HAP-1 (cell line): ENCODE measurements at regions not wholly inside any gene's neighbourhood (a gene's known extent, or its start where the extent isn't known, plus 50 kb on each side); places are given as distances from the start of the nearest gene placed in this dataset.

Source experiments
- DNase-seq, 2 experiments: peaks; one replicate each; pipeline ENCODE4 v3.0.0-alpha.2; 2016 to 2020; ENCODE audit warnings: low spot score in 2 of 2
- H3K27me3 ChIP-seq: fragments of 250-450 bp; sonication (Bioruptor Pico); 2 replicates; pipeline ENCODE4 v1.5.1; 2020; ENCODE audit warnings: low read depth, mild to moderate bottlenecking, moderate library complexity
- H3K36me3 ChIP-seq: fragments of 250-450 bp; sonication (Bioruptor Pico); replicated peaks from 2 replicates; pipeline ENCODE4 v1.5.1; 2020; ENCODE audit warnings: mild to moderate bottlenecking
- H3K4me1 ChIP-seq: fragments of 250-450 bp; sonication (Bioruptor Pico); 2 replicates; pipeline ENCODE4 v1.5.1; 2020; ENCODE audit warnings: mild to moderate bottlenecking
- H3K4me3 ChIP-seq: fragments of 250-450 bp; sonication (Bioruptor Pico); 2 replicates; pipeline ENCODE4 v1.5.1; 2020; ENCODE audit warnings: mild to moderate bottlenecking, moderate library complexity
- H3K9me3 ChIP-seq: fragments of 250-450 bp; sonication (Bioruptor Pico); 2 replicates; pipeline ENCODE4 v1.5.1; 2020; ENCODE audit warnings: mild to moderate bottlenecking, moderate library complexity
- in situ Hi-C: fragments of 300-500 bp; cut with MboI; formaldehyde crosslinking; loops from 3 replicates; pipeline ENCODE4 v1.14.3; 2020; ENCODE audit warnings: low sequenced_read_pairs, inconsistent platforms, mixed read lengths

DNA sequence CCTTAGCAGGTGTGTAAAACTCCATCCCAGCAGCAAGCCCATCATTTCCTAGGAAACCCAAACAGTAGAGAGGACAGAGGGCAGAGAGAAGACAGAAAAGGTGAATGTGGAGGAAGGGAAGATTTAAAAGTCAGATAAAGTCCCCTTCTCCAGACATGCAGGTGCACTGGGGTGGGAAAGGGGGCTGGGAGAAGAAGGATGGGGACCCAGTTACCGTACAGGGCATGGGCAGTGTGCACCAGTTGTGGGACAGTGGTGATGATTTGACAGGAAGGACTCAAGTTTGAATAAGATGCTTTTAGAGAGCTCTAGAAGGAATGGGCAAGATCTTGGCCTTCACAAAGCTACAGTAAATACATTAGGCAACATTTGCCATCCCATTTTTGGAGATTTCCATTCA is 110.7 kb upstream of the PLXNA4 start:
- Histone ChIP-seq H3K27me3 (no peaks in the 10 kb centered on the region; the same call in 1 of the 2 replicates), H3K9me3 (no peaks in the 10 kb centered on the region), H3K36me3 (no peaks in the 10 kb centered on the region), H3K4me3 (no peak overlapping the region), H3K4me1 (no peaks in the 10 kb centered on the region)
- in situ Hi-C loops, result no loop called here
- DNase-seq, result no peak

DNA sequence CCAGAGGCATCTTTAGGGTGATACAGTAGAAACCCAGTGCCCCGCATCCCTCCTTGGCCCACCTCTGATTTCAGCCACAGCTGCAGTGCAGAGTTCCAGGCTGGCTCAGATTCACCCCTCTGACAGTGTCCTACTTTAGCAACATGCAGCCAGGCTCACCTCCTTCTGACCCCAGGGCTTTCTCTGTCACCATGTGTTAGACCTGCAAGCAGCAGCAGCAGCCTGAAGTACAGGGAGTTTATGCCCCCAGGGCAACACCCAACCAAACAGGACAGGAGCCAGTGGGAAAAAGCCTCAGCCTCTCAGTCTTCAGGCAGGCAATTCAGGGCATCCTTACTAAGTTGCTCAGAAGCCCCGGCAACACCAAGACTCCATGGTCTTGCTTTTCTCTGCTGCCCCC is 109.0 kb upstream of the PLXNA4 start:
- in situ Hi-C loops, result no loop called here
- Histone ChIP-seq H3K4me3 (no peak overlapping the region), H3K9me3 (no peaks in the 10 kb centered on the region), H3K36me3 (no peaks in the 10 kb centered on the region), H3K27me3 (no peaks in the 10 kb centered on the region; the same call in 1 of the 2 replicates), H3K4me1 (no peaks in the 10 kb centered on the region)
- no peak for DNase-seq

DNA sequence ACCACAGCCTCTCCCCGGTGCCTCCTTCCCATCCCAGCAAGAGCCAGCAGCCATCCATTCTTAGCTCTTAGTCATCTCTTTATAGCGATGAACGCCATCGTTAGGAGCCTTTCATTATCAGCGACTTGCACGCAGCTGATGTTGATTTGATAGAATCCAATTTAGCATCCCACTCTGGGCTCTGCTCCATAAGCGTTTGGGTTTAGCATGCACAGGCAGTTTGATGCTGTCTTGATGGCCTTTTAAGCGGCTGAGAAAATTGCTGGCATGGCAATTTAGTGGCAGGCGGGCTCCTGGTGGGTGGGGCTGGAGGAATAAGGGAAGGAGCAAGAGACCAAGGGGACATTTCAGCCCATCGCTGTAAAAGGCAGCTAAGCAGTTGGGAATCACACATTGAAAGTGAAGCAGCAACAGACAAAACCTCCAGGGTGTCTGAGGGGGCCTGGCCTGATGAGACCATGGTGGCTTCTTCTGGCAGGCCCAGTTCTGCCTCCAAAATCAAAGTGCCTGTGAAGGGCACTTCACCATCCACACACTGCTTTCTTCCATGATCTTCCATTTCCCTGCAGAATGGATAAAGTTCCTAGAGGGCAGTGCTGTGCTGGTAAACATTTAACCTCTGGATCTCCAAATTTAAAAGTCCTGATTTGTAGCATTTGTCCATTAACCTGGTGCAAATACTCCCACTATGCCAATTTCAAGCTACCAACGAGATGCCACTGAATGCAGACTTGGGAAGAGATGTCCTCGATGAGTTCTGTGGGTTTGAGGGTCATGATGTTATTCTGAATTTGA is 107.8 kb upstream of the PLXNA4 start:
- Histone ChIP-seq H3K4me1 (no peaks in the 10 kb centered on the region), H3K4me3 (no peak overlapping the region), H3K36me3 (no peaks in the 10 kb centered on the region), H3K9me3 (no peaks in the 10 kb centered on the region), H3K27me3 (no peaks in the 10 kb centered on the region; the same call in 1 of the 2 replicates)
- in situ Hi-C loops, result no loop called here
- DNase-seq, result no peak

DNA sequence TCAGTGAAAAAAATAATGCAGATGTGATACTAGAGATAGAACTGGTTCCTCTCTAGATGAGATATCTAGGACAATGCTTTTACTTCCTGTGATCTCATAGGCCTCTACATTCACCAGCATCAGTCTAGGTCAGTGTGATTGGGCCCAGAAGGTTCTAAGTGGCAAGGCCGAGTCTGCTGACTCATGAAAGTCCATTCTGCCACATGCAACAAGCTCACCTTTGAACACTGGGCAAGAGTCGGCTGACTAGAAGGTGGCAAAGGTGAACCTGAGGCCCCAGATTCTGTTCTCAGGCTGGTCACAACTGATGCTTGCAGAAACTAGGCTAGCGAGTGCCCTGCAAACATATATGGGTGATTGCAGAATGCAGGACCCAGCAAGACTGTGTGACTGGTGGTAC is 105.7 kb upstream of the PLXNA4 start:
- in situ Hi-C loops, result no loop called here
- DNase-seq, result no peak
- Histone ChIP-seq H3K4me3 (no peak overlapping the region), H3K9me3 (no peaks in the 10 kb centered on the region), H3K36me3 (no peaks in the 10 kb centered on the region), H3K27me3 (no peaks in the 10 kb centered on the region; the same call in 1 of the 2 replicates), H3K4me1 (no peaks in the 10 kb centered on the region)

DNA sequence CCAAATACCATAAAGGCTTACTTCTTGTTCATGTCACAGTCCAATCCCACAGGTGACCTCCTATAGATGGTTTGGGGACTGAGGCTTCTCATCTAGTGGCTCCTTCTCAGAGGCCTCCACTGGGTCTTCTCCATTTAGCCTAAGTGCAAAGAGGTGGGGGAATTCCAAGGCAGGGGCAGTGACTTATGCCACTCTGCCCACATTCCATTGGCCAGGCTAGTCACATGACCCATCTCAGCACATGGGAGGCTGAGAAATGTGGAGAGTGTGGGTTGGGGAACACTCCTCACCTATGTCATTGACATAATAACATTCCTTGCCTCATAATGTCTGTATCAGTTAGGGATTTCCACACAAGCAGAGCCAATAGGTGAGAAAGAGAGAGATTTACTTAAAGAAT is 104.3 kb upstream of the PLXNA4 start:
- Histone ChIP-seq H3K4me3 (no peak overlapping the region), H3K9me3 (no peaks in the 10 kb centered on the region), H3K36me3 (no peaks in the 10 kb centered on the region), H3K27me3 (no peaks in the 10 kb centered on the region; the same call in 1 of the 2 replicates), H3K4me1 (no peaks in the 10 kb centered on the region)
- in situ Hi-C loops, result no loop called here
- DNase-seq, result no peak

DNA sequence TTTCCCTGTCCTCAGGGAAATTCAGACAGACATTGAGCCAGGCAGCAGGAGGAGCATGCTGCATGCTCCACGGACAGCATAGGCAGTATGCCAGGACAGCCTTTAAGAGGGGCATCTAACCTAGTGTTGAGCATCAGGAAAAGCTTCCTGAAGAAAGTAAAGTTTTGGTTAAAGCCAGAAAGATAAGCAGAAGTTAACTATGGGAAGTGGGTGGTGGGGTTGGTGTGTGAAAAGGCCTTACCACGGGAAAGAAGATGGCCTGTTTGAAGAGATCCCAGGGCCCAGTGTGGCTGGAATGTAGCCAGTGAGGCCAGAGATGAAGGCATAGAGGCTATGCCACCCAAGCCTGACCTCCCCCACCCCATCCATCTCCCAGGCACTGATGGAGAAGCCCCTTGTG is 102.4 kb upstream of the PLXNA4 start:
- H3K27me3 ChIP-seq, result no peaks in the 10 kb centered on the region; the same call in 1 of the 2 replicates
- H3K4me1 ChIP-seq, result no peaks in the 10 kb centered on the region
- H3K4me3 ChIP-seq, result no peak overlapping the region
- in situ Hi-C loops, result no loop called here
- no peaks in the 10 kb centered on the region for H3K36me3 ChIP-seq
- no peaks in the 10 kb centered on the region for H3K9me3 ChIP-seq
- DNase-seq, result no peak

DNA sequence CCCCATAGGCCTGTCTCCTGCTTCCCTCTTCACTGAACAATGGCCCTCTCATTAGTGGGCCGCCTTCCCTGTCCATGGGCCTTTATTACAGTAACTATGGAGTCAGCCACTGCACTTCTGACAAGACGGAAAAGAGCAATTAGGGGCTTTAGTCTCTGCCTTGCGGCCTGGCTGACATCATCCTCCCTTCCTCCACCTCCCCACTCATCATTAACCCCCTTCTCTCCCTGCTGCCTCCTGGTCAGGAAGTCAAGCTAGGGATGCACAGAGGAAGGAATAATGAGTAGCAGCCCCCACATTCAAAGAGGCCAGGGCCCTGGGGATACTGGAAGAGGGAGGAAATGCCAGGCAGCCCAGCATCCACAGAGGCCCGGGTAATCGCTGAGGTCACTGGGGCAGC is 101.6 kb upstream of the PLXNA4 start:
- DNase-seq, result no peak
- in situ Hi-C loops, result no loop called here
- no peaks in the 10 kb centered on the region; the same call in 1 of the 2 replicates for H3K27me3 ChIP-seq
- H3K4me1 ChIP-seq, result no peaks in the 10 kb centered on the region
- H3K36me3 ChIP-seq, result no peaks in the 10 kb centered on the region
- H3K4me3 ChIP-seq, result no peak overlapping the region
- H3K9me3 ChIP-seq, result no peaks in the 10 kb centered on the region

DNA sequence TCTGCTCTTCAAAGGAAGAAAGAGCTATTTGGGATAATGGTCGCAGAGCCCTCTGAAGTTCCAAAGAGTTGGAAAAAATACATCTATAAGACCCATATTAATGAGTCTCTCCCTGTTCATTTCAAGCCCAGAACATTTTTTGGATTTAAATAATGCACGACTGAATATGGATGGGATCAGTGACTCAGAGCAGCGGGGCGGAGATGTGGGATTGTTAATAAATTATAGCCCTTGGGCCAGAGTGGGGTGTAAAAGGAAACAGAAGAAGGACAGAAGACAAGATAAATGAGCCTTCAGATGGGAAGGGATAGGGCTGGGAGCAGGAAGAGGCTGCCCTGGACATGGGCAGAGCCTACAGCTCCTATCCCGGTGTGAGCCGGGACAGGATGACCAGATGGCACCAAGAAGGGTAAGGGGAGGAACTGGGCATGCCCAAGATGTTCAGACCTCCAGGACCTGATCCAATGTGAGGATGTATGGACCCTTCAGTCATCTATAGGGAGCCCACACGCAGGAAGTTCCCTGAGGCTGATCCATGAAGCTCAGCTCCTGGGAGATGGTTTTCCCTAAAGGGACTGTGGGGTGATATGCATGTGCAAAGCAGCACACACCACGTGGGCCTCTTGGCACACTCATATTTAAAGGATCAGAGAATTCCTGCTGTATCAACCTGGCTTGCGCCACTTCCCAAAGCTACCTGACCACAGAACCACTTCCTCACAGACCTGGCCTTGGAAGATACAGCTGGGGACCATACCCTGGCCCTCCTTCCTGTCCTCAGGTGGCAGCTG is 96.1 kb upstream of the PLXNA4 start:
- DNase-seq, result no peak
- Histone ChIP-seq H3K4me1 (no peaks in the 10 kb centered on the region), H3K9me3 (no peaks in the 10 kb centered on the region), H3K27me3 (no peaks in the 10 kb centered on the region), H3K4me3 (no peak overlapping the region), H3K36me3 (no peaks in the 10 kb centered on the region)
- in situ Hi-C loops, result no loop called here

DNA sequence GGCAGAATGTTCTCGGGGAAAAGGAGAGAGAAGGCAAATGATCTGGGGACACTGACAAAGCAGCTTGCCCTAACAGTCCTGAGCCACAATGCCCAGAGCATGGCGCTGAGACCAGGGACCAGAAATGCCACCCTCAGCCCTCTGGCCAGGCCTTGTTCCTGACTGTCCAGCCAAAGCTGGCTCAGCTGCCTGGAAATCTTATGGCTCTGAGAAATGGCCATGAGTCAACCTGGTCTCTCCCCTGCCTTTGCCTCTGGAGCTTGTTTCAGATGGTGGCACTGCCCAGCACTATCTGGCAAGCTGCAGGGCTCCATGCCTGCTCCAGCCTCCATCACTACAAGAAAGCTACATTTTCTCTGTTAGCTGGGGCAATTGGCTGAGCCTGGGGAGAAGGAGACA is 90.5 kb upstream of the PLXNA4 start:
- H3K4me1 ChIP-seq, result no peaks in the 10 kb centered on the region
- no peak overlapping the region for H3K4me3 ChIP-seq
- no peaks in the 10 kb centered on the region for H3K36me3 ChIP-seq
- H3K9me3 ChIP-seq, result no peaks in the 10 kb centered on the region
- in situ Hi-C loops, result no loop called here
- no peaks in the 10 kb centered on the region; the same call in 1 of the 2 replicates for H3K27me3 ChIP-seq
- no peak for DNase-seq

DNA sequence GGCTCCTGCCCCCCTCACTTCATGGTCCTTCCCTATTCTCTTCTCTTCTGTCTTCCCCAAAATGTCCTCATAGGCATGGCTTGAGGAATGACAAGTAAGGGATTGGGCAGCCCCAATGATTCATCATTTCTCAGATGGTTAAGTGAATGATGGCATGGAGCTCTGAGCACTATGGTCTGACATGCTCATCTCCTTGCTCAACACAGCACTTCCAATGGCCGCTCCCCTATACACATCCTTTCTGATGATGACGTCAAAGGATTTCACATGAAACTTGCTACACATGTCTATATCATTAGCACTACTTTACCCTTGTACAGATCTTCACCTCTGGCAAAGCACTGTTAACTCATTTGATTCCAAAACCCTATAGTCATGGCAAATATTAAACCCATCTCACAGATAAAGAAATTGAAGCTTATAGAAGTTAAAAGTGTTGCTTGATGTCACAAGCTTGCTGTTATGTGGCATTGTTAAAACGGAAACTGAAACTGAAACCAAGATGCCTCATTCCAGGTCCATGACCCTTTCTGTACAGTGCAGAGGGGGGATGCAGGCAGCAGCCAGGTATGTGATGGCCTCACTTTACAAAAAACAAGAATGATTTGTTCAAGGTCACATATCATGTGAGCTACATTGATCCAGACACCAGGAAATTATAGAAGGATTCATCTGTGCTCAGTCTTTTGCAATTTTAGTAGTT is 90.0 kb upstream of the PLXNA4 start:
- Histone ChIP-seq H3K4me1 (no peaks in the 10 kb centered on the region), H3K4me3 (no peak overlapping the region), H3K36me3 (no peaks in the 10 kb centered on the region), H3K9me3 (no peaks in the 10 kb centered on the region), H3K27me3 (no peaks in the 10 kb centered on the region; the same call in 1 of the 2 replicates)
- no peak for DNase-seq
- in situ Hi-C loops, result no loop called here

DNA sequence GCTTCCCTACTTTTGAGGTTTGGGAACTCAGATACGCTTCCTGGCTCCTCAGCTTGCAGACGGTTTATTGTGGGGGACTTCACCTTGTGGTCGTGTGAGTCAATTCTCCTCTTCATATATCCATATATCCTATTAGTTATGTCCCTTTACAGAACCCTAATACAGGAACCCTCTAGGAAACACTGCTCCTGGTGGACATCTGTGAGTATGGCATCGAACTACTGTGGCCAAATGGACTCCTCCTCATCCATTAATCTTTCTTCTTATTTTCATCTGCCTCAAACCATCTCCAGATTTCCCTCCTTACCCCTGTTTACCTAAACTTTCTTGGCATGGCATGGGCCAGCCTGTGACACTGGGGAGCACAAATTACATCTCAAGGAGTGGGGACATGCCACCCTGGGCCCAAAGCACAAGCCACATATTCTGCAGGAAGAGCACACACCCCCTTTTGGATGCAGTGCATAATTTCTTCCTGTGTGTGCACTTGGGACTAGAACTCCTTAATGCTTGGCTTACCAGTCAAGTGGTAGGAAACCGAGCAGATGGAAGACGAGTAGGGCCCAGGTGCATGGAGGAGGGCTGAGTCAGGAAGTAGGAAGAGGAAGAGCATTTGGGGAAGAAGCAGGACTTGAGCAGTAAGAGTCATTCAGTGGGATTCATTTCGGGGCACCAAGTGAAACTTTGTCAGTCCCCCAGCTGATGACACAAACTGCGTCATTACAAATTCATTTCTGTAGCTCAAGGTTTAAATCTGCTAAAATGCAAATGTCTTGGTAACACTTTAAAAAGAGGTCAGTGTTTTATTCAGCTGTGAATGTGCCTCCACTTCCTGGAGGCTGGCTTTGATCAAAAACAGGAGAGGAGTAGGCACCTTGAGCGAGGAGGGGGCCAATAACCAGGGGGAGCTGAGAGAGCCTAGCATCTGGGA is 80.8 kb upstream of the PLXNA4 start:
- Histone ChIP-seq H3K4me1 (no peaks in the 10 kb centered on the region), H3K9me3 (no peaks in the 10 kb centered on the region), H3K4me3 (no peak overlapping the region), H3K36me3 (no peaks in the 10 kb centered on the region), H3K27me3 (peaks cover 12% of the 10 kb centered on the region; the same call in 1 of the 2 replicates)
- in situ Hi-C loops, result no loop called here
- peak in 1 of 2 experiments; percentile 29 for DNase-seq

DNA sequence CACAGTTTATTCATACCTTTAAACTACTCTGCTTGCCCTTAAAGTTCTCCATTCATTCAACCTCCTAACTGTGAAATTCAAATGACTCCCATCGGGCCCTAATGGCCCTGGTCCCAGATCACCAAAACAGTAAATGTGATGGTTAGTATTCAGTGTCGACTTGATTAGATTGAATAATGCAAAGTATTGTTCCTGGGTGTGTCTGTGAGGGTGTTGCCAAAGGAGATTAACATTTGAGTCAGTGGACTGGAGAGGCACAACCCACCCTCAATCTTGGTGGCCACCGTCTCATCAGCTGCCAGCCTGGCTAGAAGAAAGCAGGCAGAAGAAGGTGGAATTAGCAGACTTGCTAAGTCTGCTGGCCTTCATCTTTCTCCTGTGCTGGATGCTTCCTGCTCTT is 80.1 kb upstream of the PLXNA4 start:
- Histone ChIP-seq H3K36me3 (no peaks in the 10 kb centered on the region), H3K9me3 (no peaks in the 10 kb centered on the region), H3K4me1 (no peaks in the 10 kb centered on the region), H3K4me3 (no peak overlapping the region), H3K27me3 (peaks cover 12% of the 10 kb centered on the region; the same call in 1 of the 2 replicates)
- no peak for DNase-seq
- in situ Hi-C loops, result no loop called here

DNA sequence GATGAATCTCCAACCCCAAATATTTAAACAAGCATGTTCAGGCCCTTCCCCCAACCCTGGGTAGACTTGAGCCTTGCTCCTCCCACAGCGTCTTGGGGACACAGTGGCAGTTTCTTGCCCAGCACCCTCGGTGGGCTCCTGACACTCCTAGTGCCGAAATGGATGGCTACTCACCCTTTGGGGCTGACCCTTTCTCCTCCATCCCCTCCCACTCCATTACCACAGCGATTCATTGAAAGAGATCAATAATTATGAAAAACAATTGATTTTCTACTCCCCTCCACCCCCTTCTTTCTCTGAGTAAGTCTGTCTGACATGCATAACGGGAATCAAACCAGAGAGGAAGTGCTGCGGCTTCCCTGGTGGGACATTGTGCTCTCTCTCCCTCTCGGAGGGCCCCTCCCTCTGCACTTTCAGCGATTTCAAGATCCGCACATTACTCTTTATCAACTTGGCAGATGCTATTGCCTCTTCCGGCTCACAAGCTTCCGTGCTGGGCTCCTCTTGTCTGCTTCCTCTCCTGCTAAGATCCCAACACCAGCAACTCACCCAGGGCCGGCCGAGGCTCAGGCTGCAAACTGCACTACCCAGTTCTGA is 79.0 kb upstream of the PLXNA4 start:
- Histone ChIP-seq H3K36me3 (no peaks in the 10 kb centered on the region), H3K4me1 (no peaks in the 10 kb centered on the region), H3K27me3 (peaks cover 12% of the 10 kb centered on the region; the same call in 1 of the 2 replicates), H3K9me3 (no peaks in the 10 kb centered on the region), H3K4me3 (no peak overlapping the region)
- in situ Hi-C loops, result no loop called here
- no peak for DNase-seq
